SK-N-SH treated with all-trans-retinoic acid at 6 μM for 48 hours (cell line): ENCODE measurements at regions not wholly inside any gene's neighbourhood (a gene's known extent, or its start where the extent isn't known, plus 50 kb on each side); places are given as distances from the start of the nearest gene placed in this dataset.

ENCODE experiments used
- ATAC-seq: fragments of 200-7000 bp; cut with Tn5 transposase; 3 replicates; pipeline ENCODE4 v1.9.1; 2020; ENCODE audit warnings: mild to moderate bottlenecking, moderate library complexity
- ARNTL ChIP-seq: fragments of 450-650 bp; formaldehyde crosslinking; IDR thresholded peaks from 2 replicates; pipeline ENCODE4 v1.5.0; 2020; ENCODE audit warnings: low read depth, mild to moderate bottlenecking, moderate library complexity, borderline replicate concordance
- BACH2 ChIP-seq: fragments of 250-450 bp; sonication (Bioruptor Pico); IDR thresholded peaks from 2 replicates; pipeline ENCODE4 v1.9.0; 2021; ENCODE audit warnings: mild to moderate bottlenecking, borderline replicate concordance
- CSDC2 ChIP-seq: fragments of 250-450 bp; sonication (Bioruptor Pico); IDR thresholded peaks from 2 replicates; pipeline ENCODE4 v1.5.0; 2020; ENCODE audit warnings: mild to moderate bottlenecking, moderate library complexity
- GLIS3 ChIP-seq: fragments of 250-450 bp; sonication (Bioruptor Pico); IDR thresholded peaks from 2 replicates; pipeline ENCODE4 v1.5.0; 2020; ENCODE audit warnings: mild to moderate bottlenecking, moderate library complexity
- ISL1 ChIP-seq: fragments of 250-450 bp; sonication (Bioruptor Pico); IDR thresholded peaks from 2 replicates; pipeline ENCODE4 v2.1.2; 2022; ENCODE audit warnings: mild to moderate bottlenecking, moderate library complexity
- OSR1 ChIP-seq: fragments of 250-450 bp; sonication (Bioruptor Pico); IDR thresholded peaks from 2 replicates; pipeline ENCODE4 v1.8.0; 2022; ENCODE audit warnings: moderate library complexity, mild to moderate bottlenecking, inconsistent platforms
- PPARA ChIP-seq: fragments of 250-450 bp; sonication (Bioruptor Pico); IDR thresholded peaks from 2 replicates; pipeline ENCODE4 v1.5.0; 2020; ENCODE audit warnings: mild to moderate bottlenecking, borderline replicate concordance
- RARB ChIP-seq: fragments of 250-450 bp; sonication (Bioruptor Pico); IDR thresholded peaks from 2 replicates; pipeline ENCODE4 v1.8.0; 2021; ENCODE audit warnings: mild to moderate bottlenecking, moderate library complexity
- SNAI2 ChIP-seq: fragments of 250-450 bp; sonication (Bioruptor Pico); IDR thresholded peaks from 2 replicates; pipeline ENCODE4 v1.5.0; 2020; ENCODE audit warnings: mild to moderate bottlenecking, moderate library complexity
- TCF4 ChIP-seq: fragments of 250-450 bp; sonication (Bioruptor Pico); IDR thresholded peaks from 2 replicates; pipeline ENCODE4 v1.8.0; 2021; ENCODE audit warnings: mild to moderate bottlenecking, moderate library complexity, borderline replicate concordance
- TOX ChIP-seq: fragments of 250-450 bp; sonication (Bioruptor Pico); IDR thresholded peaks from 2 replicates; pipeline ENCODE4 v1.8.0; 2021; ENCODE audit warnings: mild to moderate bottlenecking, moderate library complexity, borderline replicate concordance
- ZC3H10 ChIP-seq: fragments of 250-450 bp; sonication (Bioruptor Pico); IDR thresholded peaks from 2 replicates; pipeline ENCODE4 v1.5.1; 2021; ENCODE audit warnings: mild to moderate bottlenecking, moderate library complexity
- ZFP3 ChIP-seq: fragments of 250-450 bp; sonication (Bioruptor Pico); IDR thresholded peaks from 2 replicates; pipeline ENCODE4 v1.5.0; 2020; ENCODE audit warnings: mild to moderate bottlenecking, moderate library complexity
- ZFP30 ChIP-seq: fragments of 450-650 bp; formaldehyde crosslinking; IDR thresholded peaks from 2 replicates; pipeline ENCODE4 v1.5.0; 2022; ENCODE audit warnings: mild to moderate bottlenecking, moderate library complexity
- ZNF565 ChIP-seq: fragments of 450-650 bp; formaldehyde crosslinking; conservative IDR thresholded peaks from 2 replicates; pipeline ENCODE4 v1.5.0; 2020; ENCODE audit warnings: low read depth, mild to moderate bottlenecking, moderate library complexity
- ZNF70 ChIP-seq: fragments of 450-650 bp; formaldehyde crosslinking; IDR thresholded peaks from 2 replicates; pipeline ENCODE4 v1.5.0; 2020; ENCODE audit warnings: mild to moderate bottlenecking, moderate library complexity
- ZNF8 ChIP-seq: fragments of 450-650 bp; formaldehyde crosslinking; IDR thresholded peaks from 2 replicates; pipeline ENCODE4 v1.5.0; 2020; ENCODE audit warnings: mild to moderate bottlenecking, moderate library complexity
- TF ChIP-seq, protein P1 (sequence below): fragments of 250-450 bp; sonication (Bioruptor Pico); IDR thresholded peaks from 2 replicates; pipeline ENCODE4 v1.5.1; 2020; ENCODE audit warnings: low read depth, mild to moderate bottlenecking, moderate library complexity
- TF ChIP-seq, protein P2 (sequence below): fragments of 250-450 bp; sonication (Bioruptor Pico); IDR thresholded peaks from 2 replicates; pipeline ENCODE4 v1.5.1; 2021; ENCODE audit warnings: mild to moderate bottlenecking, moderate library complexity
- TF ChIP-seq, protein P3 (sequence below): fragments of 250-450 bp; sonication (Bioruptor Pico); IDR thresholded peaks from 2 replicates; pipeline ENCODE4 v1.8.0; 2021; ENCODE audit warnings: low read depth, mild to moderate bottlenecking, moderate library complexity, borderline replicate concordance

DNA sequence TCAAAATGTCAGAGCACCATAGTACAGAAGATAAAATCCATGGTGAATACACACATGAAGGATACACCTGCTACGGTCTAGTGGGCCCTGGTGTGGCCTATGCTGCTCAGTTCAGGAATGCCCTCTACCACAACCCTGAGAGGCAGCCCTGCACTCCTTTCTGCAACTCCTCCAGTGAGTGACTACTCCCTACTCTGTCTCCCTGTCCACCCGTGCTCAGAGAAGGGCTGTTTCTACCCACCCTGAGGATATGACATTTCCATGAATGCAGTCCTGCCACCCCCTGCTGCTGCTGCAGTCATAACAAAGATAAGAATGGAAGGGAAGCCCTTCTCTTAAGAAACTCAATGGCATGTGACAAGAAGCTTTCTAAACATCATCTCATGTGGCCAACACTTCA is 137.0 kb downstream of the EN1 start (continued):
- no peak for TF ChIP-seq CSDC2 (CRISPR knock-in tag)
- TF ChIP-seq TCF4: no peak
- no peak for TF ChIP-seq BACH2
- TF ChIP-seq TOX (CRISPR knock-in tag): no peak
- no peak for TF ChIP-seq ZC3H10 (CRISPR knock-in tag)
- no peak for TF ChIP-seq ARNTL
- no peak for TF ChIP-seq ZNF565 (CRISPR knock-in tag)
- no peak for TF ChIP-seq SNAI2 (CRISPR knock-in tag)
- no peak for TF ChIP-seq ZNF70
- TF ChIP-seq ZFP30 (CRISPR knock-in tag): no peak
- TF ChIP-seq ZFP3: no peak
- TF ChIP-seq RARB (CRISPR knock-in tag): no peak

DNA sequence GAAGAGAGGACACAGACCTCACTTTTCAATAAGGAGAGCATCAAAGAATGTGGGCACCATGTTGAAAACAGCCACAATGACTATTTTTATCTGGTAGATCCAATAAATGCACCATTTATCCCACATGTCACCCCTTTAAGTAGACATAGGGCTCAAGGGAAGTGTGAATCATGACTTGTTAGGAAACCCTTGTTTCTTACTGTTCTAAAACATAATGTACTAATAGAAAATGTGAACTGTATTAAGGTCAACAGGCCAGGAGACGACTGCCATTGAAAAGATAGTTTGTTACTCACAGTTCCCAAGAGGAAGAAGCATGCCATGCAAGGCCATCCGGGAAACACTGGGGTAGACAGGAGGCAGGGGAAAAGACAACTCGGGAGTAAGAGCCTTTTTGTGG is 137.7 kb downstream of the EN1 start:
- TF ChIP-seq RARB (CRISPR knock-in tag): no peak
- TF ChIP-seq, protein P1, sequence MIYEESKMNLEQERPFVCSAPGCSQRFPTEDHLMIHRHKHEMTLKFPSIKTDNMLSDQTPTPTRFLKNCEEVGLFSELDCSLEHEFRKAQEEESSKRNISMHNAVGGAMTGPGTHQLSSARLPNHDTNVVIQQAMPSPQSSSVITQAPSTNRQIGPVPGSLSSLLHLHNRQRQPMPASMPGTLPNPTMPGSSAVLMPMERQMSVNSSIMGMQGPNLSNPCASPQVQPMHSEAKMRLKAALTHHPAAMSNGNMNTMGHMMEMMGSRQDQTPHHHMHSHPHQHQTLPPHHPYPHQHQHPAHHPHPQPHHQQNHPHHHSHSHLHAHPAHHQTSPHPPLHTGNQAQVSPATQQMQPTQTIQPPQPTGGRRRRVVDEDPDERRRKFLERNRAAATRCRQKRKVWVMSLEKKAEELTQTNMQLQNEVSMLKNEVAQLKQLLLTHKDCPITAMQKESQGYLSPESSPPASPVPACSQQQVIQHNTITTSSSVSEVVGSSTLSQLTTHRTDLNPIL (CRISPR knock-in tag): no peak
- ATAC-seq: no peak

DNA sequence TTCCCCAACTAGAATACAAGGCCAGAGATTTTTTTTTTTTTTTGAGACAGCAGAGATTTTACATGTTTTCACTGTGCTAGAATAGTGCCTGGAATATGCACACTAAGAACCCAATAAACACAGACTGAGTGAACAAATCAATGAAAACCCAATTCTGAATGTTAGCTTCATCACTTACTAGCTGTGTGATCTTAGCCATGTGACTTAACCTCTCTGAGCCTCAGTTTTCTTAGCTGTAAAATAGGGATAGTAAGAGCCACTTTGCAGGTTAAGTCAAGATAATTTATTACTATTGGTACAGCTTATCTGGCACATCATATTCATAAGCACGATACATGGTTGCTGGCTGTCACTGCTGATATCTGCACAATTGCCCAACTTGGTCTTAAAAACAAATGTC is 140.6 kb downstream of the EN1 start:
- no peak for ATAC-seq
- TF ChIP-seq BACH2 (no peak), ZNF70 (no peak), RARB (CRISPR knock-in tag) (no peak), OSR1 (CRISPR knock-in tag) (no peak), ISL1 (CRISPR knock-in tag) (no peak), ZNF8 (CRISPR knock-in tag) (no peak), TCF4 (no peak), ZC3H10 (CRISPR knock-in tag) (no peak), CSDC2 (CRISPR knock-in tag) (no peak), SNAI2 (CRISPR knock-in tag) (no peak), ZFP30 (CRISPR knock-in tag) (no peak), GLIS3 (CRISPR knock-in tag) (no peak), PPARA (CRISPR knock-in tag) (no peak)
- TF ChIP-seq, protein P2, sequence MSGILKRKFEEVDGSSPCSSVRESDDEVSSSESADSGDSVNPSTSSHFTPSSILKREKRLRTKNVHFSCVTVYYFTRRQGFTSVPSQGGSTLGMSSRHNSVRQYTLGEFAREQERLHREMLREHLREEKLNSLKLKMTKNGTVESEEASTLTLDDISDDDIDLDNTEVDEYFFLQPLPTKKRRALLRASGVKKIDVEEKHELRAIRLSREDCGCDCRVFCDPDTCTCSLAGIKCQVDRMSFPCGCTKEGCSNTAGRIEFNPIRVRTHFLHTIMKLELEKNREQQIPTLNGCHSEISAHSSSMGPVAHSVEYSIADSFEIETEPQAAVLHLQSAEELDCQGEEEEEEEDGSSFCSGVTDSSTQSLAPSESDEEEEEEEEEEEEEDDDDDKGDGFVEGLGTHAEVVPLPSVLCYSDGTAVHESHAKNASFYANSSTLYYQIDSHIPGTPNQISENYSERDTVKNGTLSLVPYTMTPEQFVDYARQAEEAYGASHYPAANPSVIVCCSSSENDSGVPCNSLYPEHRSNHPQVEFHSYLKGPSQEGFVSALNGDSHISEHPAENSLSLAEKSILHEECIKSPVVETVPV: no peak
- TF ChIP-seq, protein P3, sequence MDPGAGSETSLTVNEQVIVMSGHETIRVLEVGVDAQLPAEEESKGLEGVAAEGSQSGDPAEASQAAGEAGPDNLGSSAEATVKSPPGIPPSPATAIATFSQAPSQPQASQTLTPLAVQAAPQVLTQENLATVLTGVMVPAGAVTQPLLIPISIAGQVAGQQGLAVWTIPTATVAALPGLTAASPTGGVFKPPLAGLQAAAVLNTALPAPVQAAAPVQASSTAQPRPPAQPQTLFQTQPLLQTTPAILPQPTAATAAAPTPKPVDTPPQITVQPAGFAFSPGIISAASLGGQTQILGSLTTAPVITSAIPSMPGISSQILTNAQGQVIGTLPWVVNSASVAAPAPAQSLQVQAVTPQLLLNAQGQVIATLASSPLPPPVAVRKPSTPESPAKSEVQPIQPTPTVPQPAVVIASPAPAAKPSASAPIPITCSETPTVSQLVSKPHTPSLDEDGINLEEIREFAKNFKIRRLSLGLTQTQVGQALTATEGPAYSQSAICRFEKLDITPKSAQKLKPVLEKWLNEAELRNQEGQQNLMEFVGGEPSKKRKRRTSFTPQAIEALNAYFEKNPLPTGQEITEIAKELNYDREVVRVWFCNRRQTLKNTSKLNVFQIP (CRISPR knock-in tag): no peak
- TF ChIP-seq, protein P1 (CRISPR knock-in tag): no peak

DNA sequence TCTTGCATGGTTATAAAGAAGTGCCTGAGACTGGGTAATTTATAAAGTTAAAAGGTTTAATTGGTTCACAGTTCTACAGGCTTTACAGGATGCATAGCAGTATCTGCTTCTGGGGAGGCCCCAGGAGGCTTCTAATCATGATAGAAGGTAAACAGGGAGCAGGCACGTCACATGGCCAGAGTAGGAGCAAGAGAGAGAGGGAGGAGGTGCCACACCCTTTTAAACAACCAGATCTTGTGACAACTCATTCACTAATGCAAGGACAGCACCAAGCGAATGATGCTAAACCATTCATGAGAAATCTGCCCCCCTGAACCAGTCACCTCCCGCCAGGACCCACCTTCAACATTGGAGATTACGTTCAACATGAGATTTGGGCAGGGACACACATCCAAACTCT is 141.1 kb downstream of the EN1 start:
- TF ChIP-seq ZNF70 (no peak), ISL1 (CRISPR knock-in tag) (no peak), ZNF8 (CRISPR knock-in tag) (no peak), BACH2 (no peak)
- TF ChIP-seq, protein P3 (CRISPR knock-in tag): no peak
- TF ChIP-seq, protein P2: no peak
- TF ChIP-seq, all 23 proteins: peak for 0
- ATAC-seq: no peak
